ENCODE measurements at regions not wholly inside any gene's neighbourhood (a gene's known extent, or its start where the extent isn't known, plus 50 kb on each side); places are given as distances from the start of the nearest gene placed in this dataset.
"Not testable (repeated sequence)": the region's sequence is repeated elsewhere in the genome, so short reads cannot be mapped to it uniquely, and the experiment has no call there.

- H3K27me3 ChIP-seq (ENCODE audit: control insufficient read depth, insufficient read depth, low read length); H3K9ac ChIP-seq (ENCODE audit: low read depth, low read length); H3K9me3 ChIP-seq (ENCODE audit: control insufficient read depth, insufficient read depth, low read length); H3K36me3 ChIP-seq (ENCODE audit: control insufficient read depth, insufficient read depth, low read length); H3K4me1 ChIP-seq (ENCODE audit: control insufficient read depth, insufficient read depth, low read length); H3K4me3 ChIP-seq (ENCODE audit: low read depth, low read length): not testable (repeated sequence)
Measured at GRCh38 chr11:90282551-90283071, 59.8 kb upstream of the CHORDC1 start.

DNA sequence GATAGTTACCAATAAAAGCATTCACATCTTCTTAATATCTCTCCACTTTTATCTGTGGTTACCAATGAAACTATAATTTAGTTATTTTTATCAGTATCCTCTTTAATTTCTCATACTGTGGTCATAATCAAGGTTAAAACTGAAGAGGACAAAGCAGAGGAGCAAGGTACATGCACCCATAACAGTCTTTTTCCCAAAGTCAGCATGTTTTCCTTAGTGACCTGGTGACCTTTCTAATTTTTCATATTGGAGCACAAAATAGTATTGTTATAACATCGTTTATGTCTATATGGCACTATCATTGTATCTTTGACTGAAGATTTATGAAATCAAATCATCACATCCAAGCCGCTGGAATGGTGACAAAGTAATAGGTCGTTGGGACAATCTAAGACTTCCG lies 51.5 kb upstream of the CHORDC1 start:
- no peaks in the 10 kb centered on the region for H3K4me1 ChIP-seq (ENCODE audit: control insufficient read depth, insufficient read depth, low read length)
- no peaks in the 10 kb centered on the region for H3K27me3 ChIP-seq (ENCODE audit: control insufficient read depth, insufficient read depth, low read length)
- H3K9me3 ChIP-seq (ENCODE audit: control insufficient read depth, insufficient read depth, low read length) = no peaks in the 10 kb centered on the region
- H3K9ac ChIP-seq (ENCODE audit: low read depth, low read length) = no peak overlapping the region
- no peaks in the 10 kb centered on the region for H3K36me3 ChIP-seq (ENCODE audit: control insufficient read depth, insufficient read depth, low read length)
- no peak overlapping the region for H3K4me3 ChIP-seq (ENCODE audit: low read depth, low read length)
